Liver (tissue), 8 donors: ENCODE measurements at regions not wholly inside any gene's neighbourhood (a gene's known extent, or its start where the extent isn't known, plus 50 kb on each side); places are given as distances from the start of the nearest gene placed in this dataset.

Source experiments
- DNase-seq: peaks from one replicate; pipeline ENCODE4 v3.0.0-alpha.2; 2017; ENCODE audit warnings: low spot score
- H3K27ac ChIP-seq, 2 donors: one replicate each; pipeline ENCODE4 v1.7.0; 2013; ENCODE audit warnings: inconsistent platforms in 2 of 2, low read length in 2 of 2, control low read depth in 1 of 2, low read depth in 1 of 2, mild to moderate bottlenecking in 1 of 2
- H3K27me3 ChIP-seq, 4 donors: one replicate each; pipeline versions ENCODE4 v1.6.1 to v1.7.0; 2013; ENCODE audit warnings: low read length in 3 of 4, inconsistent platforms in 1 of 4, mild to moderate bottlenecking in 1 of 4, moderate library complexity in 1 of 4; ENCODE audit not compliant: control insufficient read depth in 4 of 4, insufficient read depth in 4 of 4
- H3K36me3 ChIP-seq, 4 donors: one replicate each; pipeline versions ENCODE4 v1.6.1 to v1.7.0; 2013; ENCODE audit warnings: low read length in 3 of 4, mild to moderate bottlenecking in 3 of 4, low read depth in 1 of 4, moderate library complexity in 1 of 4; ENCODE audit not compliant: control insufficient read depth in 4 of 4, insufficient read depth in 3 of 4
- H3K4me1 ChIP-seq, 4 donors: one replicate each; pipeline versions ENCODE4 v1.6.1 to v1.7.0; 2013; ENCODE audit warnings: low read length in 3 of 4, mild to moderate bottlenecking in 3 of 4, moderate library complexity in 1 of 4; ENCODE audit not compliant: control insufficient read depth in 4 of 4, insufficient read depth in 4 of 4
- H3K4me3 ChIP-seq, 3 donors: one replicate each; pipeline versions ENCODE4 v1.6.1 to v1.7.0; 2013; ENCODE audit warnings: low read length in 3 of 3, control low read depth in 1 of 3, low read depth in 1 of 3, mild to moderate bottlenecking in 1 of 3
- H3K9ac ChIP-seq, 2 donors: one replicate each; pipeline ENCODE4 v1.7.0; 2013; ENCODE audit warnings: low read length in 2 of 2, mild to moderate bottlenecking in 2 of 2, moderate library complexity in 2 of 2, control low read depth in 1 of 2, low read depth in 1 of 2
- H3K9me3 ChIP-seq, 4 donors: one replicate each; pipeline versions ENCODE4 v1.6.1 to v1.7.0; 2013; ENCODE audit warnings: low read length in 3 of 4; ENCODE audit not compliant: control insufficient read depth in 4 of 4
- ATF3 ChIP-seq: IDR thresholded peaks from 2 replicates; pipeline ENCODE4 v1.6.1; 2016; ENCODE audit warnings: antibody characterized with exemption
- CTCF ChIP-seq: fragments of 150-350 bp; IDR thresholded peaks from 2 replicates; pipeline ENCODE4 v1.5.1; 2017; ENCODE audit warnings: improper control_type of control experiment, low read depth, low read length; ENCODE audit not compliant: missing input control
- EGR1 ChIP-seq, 2 donors: IDR thresholded peaks; 2 replicates each; pipeline ENCODE4 v1.6.1; 2016 to 2018; ENCODE audit warnings: antibody characterized with exemption in 2 of 2, low read depth in 2 of 2
- FOXA1 ChIP-seq: IDR thresholded peaks from 2 replicates; pipeline ENCODE4 v1.6.1; 2016; ENCODE audit warnings: antibody characterized with exemption
- FOXA2 ChIP-seq: IDR thresholded peaks from 2 replicates; pipeline ENCODE4 v1.6.1; 2016; ENCODE audit warnings: antibody characterized with exemption
- GABPA ChIP-seq, 2 donors: IDR thresholded peaks in 1 of 2; conservative IDR thresholded peaks in 1 of 2; 2 replicates each; pipeline ENCODE4 v1.6.1; 2016; ENCODE audit warnings: antibody characterized with exemption in 2 of 2, mild to moderate bottlenecking in 1 of 2, moderate library complexity in 1 of 2
- HNF4A ChIP-seq, 2 donors: conservative IDR thresholded peaks; 2 replicates each; pipeline ENCODE4 v1.6.1; 2016; ENCODE audit warnings: antibody characterized with exemption in 2 of 2, mild to moderate bottlenecking in 2 of 2
- HNF4G ChIP-seq: IDR thresholded peaks from 2 replicates; pipeline ENCODE4 v1.6.1; 2016; ENCODE audit warnings: antibody characterized with exemption
- JUND ChIP-seq, 2 donors: IDR thresholded peaks; 2 replicates each; pipeline ENCODE4 v1.6.1; 2016; ENCODE audit warnings: antibody characterized with exemption in 2 of 2
- MAX ChIP-seq: IDR thresholded peaks from 2 replicates; pipeline ENCODE4 v1.6.1; 2016; ENCODE audit warnings: antibody characterized with exemption
- NR2F2 ChIP-seq: IDR thresholded peaks from 2 replicates; pipeline ENCODE4 v1.6.1; 2016; ENCODE audit warnings: antibody characterized with exemption
- RAD21 ChIP-seq, 2 donors: IDR thresholded peaks; 2 replicates each; pipeline ENCODE4 v1.6.1; 2016; ENCODE audit warnings: antibody characterized with exemption in 2 of 2, mild to moderate bottlenecking in 2 of 2
- REST ChIP-seq: IDR thresholded peaks from 2 replicates; pipeline ENCODE4 v1.6.1; 2016; ENCODE audit warnings: antibody characterized with exemption, mild to moderate bottlenecking
- RXRA ChIP-seq, 2 donors: IDR thresholded peaks; 2 replicates each; pipeline ENCODE4 v1.6.1; 2017 to 2018; ENCODE audit warnings: antibody characterized with exemption in 2 of 2, mild to moderate bottlenecking in 1 of 2
- SP1 ChIP-seq: IDR thresholded peaks from 2 replicates; pipeline ENCODE4 v1.6.1; 2018; ENCODE audit warnings: antibody characterized with exemption, mild to moderate bottlenecking
- TAF1 ChIP-seq: conservative IDR thresholded peaks from 2 replicates; pipeline ENCODE4 v1.6.1; 2016; ENCODE audit warnings: antibody characterized with exemption, mild to moderate bottlenecking
- YY1 ChIP-seq: IDR thresholded peaks from 2 replicates; pipeline ENCODE4 v1.6.1; 2016; ENCODE audit warnings: antibody characterized with exemption, mild to moderate bottlenecking
- ZBTB33 ChIP-seq: IDR thresholded peaks from 2 replicates; pipeline ENCODE4 v1.6.1; 2016; ENCODE audit warnings: antibody characterized with exemption
- WGBS: extraction: QIAGEN DNeasy Blood & Tissue Kit; methylation state at CpG from one replicate; pipeline ENCODE4 v1.1.7; 2013; 5-methylcytosine and 5-hydroxymethylcytosine counted together
- donor health status: healthy.
- donor health status: healthy.
- donor health status: healthy.
- donor health status: healthy.
- donor health status: healthy.

- WGBS, result 60% methylated on average over 11 of the region's 11 CpGs
- Histone ChIP-seq H3K27ac (no peak overlapping the region), H3K27me3 (peaks cover 0 to 10% (median 0%) of the 10 kb centered on the region in 4 donors), H3K9me3 (no peaks in the 10 kb centered on the region), H3K4me3 (no peak overlapping the region), H3K9ac (no peak overlapping the region), H3K4me1 (no peaks in the 10 kb centered on the region), H3K36me3 (no peaks in the 10 kb centered on the region)
- DNase-seq, result no peak
- TF ChIP-seq HNF4G (no peak), FOXA1 (no peak), SP1 (no peak), ATF3 (no peak), CTCF (no peak), JUND (IDR thresholded peaks at IDR 0.05) (no peak), HNF4A (conservative IDR thresholded peaks at IDR 0.05) (no peak), REST (no peak), EGR1 (IDR thresholded peaks at IDR 0.05; ENCODE audit: low read depth in 2 of 2) (no peak), GABPA (IDR thresholded peaks at IDR 0.05 in 1 of 2, conservative IDR thresholded peaks at IDR 0.05 in 1 of 2) (no peak), RAD21 (IDR thresholded peaks at IDR 0.05) (no peak), NR2F2 (no peak), YY1 (no peak), ZBTB33 (no peak), FOXA2 (no peak), MAX (no peak), TAF1 (no peak), RXRA (IDR thresholded peaks at IDR 0.05) (no peak)
Observed at GRCh38 chr5:116733991-116734975, 159.7 kb upstream of the SEMA6A start.
